KOPT-K1 (cell line): ENCODE measurements at regions not wholly inside any gene's neighbourhood (a gene's known extent, or its start where the extent isn't known, plus 50 kb on each side); places are given as distances from the start of the nearest gene placed in this dataset.
"Not testable (repeated sequence)": the region's sequence is repeated elsewhere in the genome, so short reads cannot be mapped to it uniquely, and the experiment has no call there.

Experiments
- H3K27ac ChIP-seq: fragments of 200-600 bp; sonication (generic); 2 replicates; pipeline ENCODE4 v1.5.1; 2016; ENCODE audit warnings: antibody characterized with exemption, mild to moderate bottlenecking, low read depth, low read length; ENCODE audit not compliant: poor library complexity, severe bottlenecking
- H3K36me3 ChIP-seq: fragments of 200-600 bp; sonication (generic); 2 replicates; pipeline ENCODE4 v1.5.1; 2017; ENCODE audit warnings: antibody characterized with exemption, mild to moderate bottlenecking, low read length, moderate library complexity; ENCODE audit not compliant: insufficient read depth
- H3K9me3 ChIP-seq: fragments of 200-600 bp; sonication (generic); 2 replicates; pipeline ENCODE4 v1.5.1; 2017; ENCODE audit warnings: antibody characterized with exemption, low read length, mild to moderate bottlenecking; ENCODE audit not compliant: insufficient read depth, poor library complexity, severe bottlenecking

GRCh38 chr4:1567808-1568581 is 116.1 kb downstream of the FAM53A start:
- Histone ChIP-seq H3K36me3 (no peaks in the 10 kb centered on the region), H3K9me3 (no peaks in the 10 kb centered on the region), H3K27ac (no peak overlapping the region)

DNA sequence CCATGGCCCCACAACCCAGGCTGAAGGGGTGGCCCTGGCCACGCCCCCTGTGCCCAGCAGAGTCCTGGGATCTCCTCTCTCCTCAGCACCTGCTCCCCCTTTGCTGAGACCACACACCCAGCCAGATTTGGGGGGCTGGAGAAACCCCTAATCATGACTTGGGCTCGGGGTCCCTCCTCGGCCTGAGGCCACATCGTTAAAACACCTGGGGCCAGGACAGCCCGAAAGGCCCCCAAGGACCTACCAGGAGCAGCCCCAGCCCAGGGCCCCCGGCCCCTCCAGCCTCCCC is 116.7 kb downstream of the FAM53A start:
- H3K36me3 ChIP-seq: no peaks in the 10 kb centered on the region
- H3K27ac ChIP-seq: no peak overlapping the region
- no peaks in the 10 kb centered on the region for H3K9me3 ChIP-seq

GRCh38 chr4:1566838-1567518 is 117.1 kb downstream of the FAM53A start:
- no peaks in the 10 kb centered on the region for H3K9me3 ChIP-seq
- H3K27ac ChIP-seq: no peak overlapping the region
- no peaks in the 10 kb centered on the region for H3K36me3 ChIP-seq

DNA sequence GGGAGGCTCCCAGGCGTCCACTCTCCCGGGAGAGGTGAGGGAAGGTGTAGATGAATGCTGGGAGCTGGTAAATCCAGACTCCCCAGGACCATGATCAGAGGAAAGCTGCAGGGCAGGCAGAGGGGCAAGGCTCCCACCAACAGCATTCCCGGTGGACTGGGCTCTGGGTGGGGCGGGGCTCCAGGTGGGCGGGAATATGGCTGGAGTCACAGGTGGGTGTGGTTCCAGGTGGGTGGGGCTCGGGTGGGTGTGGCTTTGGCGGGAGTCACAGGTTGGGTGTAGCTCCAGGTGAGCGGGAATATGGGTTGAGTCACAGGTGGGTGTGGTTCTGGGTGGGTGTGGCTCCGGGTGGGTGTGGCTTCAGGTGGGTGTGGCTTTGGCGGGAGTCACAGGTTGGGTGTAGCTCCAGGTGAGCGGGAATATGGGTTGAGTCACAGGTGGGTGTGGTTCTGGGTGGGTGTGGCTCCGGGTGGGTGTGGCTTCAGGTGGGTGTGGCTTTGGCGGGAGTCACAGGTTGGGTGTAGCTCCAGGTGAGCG is 117.7 kb downstream of the FAM53A start:
- not testable (repeated sequence) for H3K36me3 ChIP-seq, H3K9me3 ChIP-seq, H3K27ac ChIP-seq

GRCh38 chr4:1565598-1566295 is 118.4 kb downstream of the FAM53A start:
- Histone ChIP-seq H3K36me3 (no peaks in the 10 kb centered on the region), H3K9me3 (no peaks in the 10 kb centered on the region), H3K27ac (no peak overlapping the region)

DNA sequence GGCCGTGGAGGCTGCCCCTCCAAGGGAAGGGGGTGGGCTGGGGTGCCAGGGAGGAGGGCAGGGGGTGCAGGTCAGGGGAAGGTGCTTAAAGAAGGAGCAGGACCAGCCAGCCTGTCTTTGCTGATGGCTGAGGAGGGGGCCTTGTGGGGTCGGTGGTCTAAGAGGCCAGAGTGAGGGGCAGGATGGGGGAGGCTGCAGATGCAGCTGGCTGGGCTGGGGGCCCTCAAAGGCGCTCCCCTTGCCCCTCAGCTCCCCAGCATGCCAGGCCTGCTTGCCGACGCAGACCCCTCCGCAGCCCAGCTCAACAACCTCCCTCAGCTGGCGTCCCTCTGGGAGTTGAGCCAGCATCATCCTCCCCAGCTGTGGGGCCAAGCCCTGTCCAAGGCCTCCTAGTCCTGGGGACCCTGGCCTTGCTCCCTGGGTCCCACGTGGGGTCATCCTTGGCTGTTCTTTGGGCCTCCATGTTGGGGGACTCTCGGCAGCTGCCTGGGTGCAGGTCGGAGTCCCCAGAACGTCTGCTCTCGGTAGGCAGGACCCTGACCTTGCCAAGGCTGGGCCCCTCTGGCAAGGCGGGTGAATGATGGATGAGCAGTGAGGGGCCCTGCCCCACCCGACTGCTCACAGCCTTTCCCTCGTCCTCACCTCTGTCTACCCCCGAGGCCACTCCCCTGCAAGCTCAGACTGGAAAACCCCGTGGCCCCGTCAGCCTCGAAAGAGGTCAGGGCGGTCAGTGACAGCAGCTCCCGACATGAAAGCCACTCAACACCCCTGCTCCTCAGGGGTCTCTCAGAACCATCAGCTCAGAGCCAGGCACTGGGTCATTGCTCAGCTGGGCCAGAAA is 119.4 kb downstream of the FAM53A start:
- Histone ChIP-seq H3K27ac (no peak overlapping the region), H3K36me3 (no peaks in the 10 kb centered on the region), H3K9me3 (no peaks in the 10 kb centered on the region)

GRCh38 chr4:1563768-1564485 is 120.2 kb downstream of the FAM53A start:
- no peaks in the 10 kb centered on the region for H3K36me3 ChIP-seq
- H3K9me3 ChIP-seq: no peaks in the 10 kb centered on the region
- no peak overlapping the region for H3K27ac ChIP-seq

DNA sequence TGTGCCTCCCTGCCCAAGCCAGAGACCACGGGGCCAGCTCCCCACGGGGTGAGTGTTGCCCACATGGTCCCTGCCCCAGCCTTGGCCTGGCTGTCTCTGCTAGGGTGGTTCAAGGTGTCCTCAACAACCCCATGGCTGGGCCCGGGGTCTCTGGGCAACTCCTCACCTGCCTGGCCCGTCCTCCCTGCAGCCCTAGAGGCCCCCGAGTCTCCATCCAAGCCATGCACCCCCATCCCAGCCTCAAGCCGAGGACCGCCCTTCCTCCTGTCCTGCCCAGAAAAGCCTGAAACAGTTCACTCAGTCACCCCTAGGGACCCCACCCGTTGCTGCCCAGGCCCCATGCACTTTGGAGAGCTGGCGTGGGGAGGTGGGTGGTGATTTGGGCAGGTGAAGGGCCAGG is 120.9 kb downstream of the FAM53A start:
- no peaks in the 10 kb centered on the region for H3K9me3 ChIP-seq
- no peaks in the 10 kb centered on the region for H3K36me3 ChIP-seq
- no peak overlapping the region for H3K27ac ChIP-seq

DNA sequence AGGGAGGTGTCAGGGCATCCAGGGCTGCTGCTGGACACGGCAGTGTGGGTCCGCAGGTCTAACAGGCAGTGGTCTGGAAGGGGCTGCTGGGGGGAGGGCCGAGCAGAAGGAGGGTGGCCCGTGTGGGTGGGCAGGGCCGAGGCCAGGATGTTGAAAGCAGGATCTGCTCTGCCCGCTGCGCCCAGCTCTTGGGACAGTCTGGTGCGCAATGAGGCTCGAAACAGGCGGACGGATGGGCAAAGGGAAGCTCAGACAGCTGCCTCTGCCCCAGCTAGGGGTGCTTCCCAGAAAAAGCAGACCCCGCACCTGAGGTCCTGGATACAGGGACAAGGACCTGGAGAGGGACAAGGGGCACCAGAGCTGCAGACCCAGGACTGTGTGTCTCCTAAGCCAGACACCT is 121.3 kb downstream of the FAM53A start:
- no peaks in the 10 kb centered on the region for H3K36me3 ChIP-seq
- H3K9me3 ChIP-seq: no peaks in the 10 kb centered on the region
- H3K27ac ChIP-seq: no peak overlapping the region

DNA sequence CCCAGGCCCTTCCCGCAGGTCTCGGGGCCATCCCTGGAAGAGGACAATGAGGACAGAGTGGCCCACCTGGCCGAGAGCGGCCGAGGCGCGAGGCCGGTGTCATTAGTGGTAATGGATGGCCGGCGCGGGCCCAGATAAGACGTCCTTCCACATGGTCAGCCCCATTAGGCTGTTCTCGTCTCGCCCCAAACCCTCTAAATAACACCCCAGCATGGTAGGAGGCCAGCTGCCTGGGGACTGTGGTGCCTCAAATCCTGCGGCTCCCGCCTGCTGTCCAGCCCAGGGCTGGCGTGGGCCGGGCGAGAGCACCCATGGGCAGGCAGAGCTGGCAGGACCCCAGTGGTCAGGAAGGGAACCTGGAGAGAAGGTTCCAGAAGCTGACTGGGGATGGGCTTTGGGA is 121.7 kb downstream of the FAM53A start:
- Histone ChIP-seq H3K27ac (no peak overlapping the region), H3K9me3 (no peaks in the 10 kb centered on the region), H3K36me3 (no peaks in the 10 kb centered on the region)

GRCh38 chr4:1561286-1561990 is 122.7 kb downstream of the FAM53A start:
- H3K27ac ChIP-seq: no peak overlapping the region
- H3K9me3 ChIP-seq: no peaks in the 10 kb centered on the region
- no peaks in the 10 kb centered on the region for H3K36me3 ChIP-seq

GRCh38 chr4:1559896-1560650 is 124.0 kb downstream of the FAM53A start:
- H3K27ac ChIP-seq: no peak overlapping the region
- H3K9me3 ChIP-seq: no peaks in the 10 kb centered on the region
- H3K36me3 ChIP-seq: no peaks in the 10 kb centered on the region

DNA sequence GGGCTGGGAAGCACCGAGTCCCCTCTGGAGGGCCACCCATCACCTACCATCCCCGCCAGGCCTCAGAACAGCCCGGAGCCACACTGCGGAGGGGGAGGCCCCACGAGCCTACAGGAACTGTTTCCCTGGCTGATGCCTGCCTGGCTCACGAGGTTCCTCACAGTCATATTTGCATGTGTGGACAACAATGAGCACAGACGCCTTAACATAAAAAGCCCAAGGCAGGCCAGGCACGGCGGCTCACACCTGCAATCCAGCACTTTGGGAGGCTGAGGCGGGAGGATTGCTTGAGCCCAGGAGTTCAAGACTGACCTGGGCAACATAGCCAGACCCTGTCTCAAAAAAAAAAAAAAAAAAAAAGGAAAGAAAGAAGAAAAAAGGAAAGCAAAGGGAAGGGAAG is 125.9 kb downstream of the FAM53A start:
- no peaks in the 10 kb centered on the region for H3K9me3 ChIP-seq
- no peak overlapping the region for H3K27ac ChIP-seq
- H3K36me3 ChIP-seq: no peaks in the 10 kb centered on the region
